GM21737 (cell line): ENCODE measurements at regions not wholly inside any gene's neighbourhood (a gene's known extent, or its start where the extent isn't known, plus 50 kb on each side); places are given as distances from the start of the nearest gene placed in this dataset.
"Not testable (repeated sequence)": the region's sequence is repeated elsewhere in the genome, so short reads cannot be mapped to it uniquely, and the experiment has no call there.

Experiments used
- ATAC-seq: cut with Tn5 transposase; IDR thresholded peaks from one replicate; pipeline ENCODE4 v1.9.1; 2021; ENCODE audit warnings: mild to moderate bottlenecking, moderate library complexity; ENCODE audit not compliant: unreplicated experiment

- ATAC-seq: peak; percentile 79
These were observed 173.8 kb downstream of the TMEM26 start for GRCh38 chr10:61279400-61279799.

DNA sequence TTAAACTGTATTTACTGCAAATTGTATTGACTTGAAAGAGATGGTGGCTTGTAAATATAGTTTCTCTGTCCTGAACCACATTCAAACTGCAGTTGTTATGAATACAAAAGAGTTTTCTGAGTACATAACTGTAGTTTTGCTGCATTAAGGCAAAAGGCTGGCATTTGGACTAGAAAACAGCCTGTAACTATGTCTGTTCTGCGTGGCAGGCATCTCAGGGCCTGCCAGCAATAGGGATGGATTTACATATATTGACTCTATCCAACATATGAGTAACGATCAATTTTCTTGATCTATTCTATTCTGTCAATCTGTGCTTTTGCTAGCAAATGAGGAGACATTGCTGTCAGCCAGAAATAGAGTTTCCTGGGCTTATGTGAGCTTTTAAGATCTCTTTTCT is 174.6 kb downstream of the TMEM26 start:
- ATAC-seq: no peak

GRCh38 chr10:61272781-61273180 is 180.4 kb downstream of the TMEM26 start:
- ATAC-seq: no peak

DNA sequence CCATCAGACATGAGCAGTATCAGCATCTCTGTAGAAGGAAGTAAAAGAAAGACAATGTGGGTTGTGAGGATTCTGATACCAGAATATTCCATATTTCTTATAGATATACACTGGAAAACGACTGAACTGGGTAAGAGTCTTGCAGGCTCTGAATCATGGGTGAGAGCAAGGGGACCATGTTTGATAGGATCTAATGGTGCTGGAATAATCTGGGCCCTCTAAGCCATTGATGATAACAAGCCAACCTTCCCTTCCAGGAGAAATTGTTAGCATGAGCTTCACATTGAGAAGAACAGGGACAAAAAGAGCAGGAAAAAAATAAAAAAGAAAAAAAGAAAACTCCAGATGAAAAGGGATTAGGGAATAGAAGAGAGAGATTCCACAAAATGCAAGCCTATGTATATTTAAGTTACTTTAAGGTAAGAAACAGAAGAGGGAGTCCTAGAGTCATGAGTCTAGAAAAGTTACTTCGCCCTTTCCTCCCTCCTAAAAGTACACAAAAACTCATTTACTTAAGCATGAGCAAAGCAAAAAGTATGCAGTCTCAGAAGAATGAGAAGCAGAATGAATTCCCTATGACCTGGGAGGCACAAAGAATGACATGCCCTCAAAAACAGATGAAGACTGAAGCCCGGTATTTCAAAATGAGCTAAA is 181.9 kb downstream of the TMEM26 start:
- no peak for ATAC-seq

- no peak for ATAC-seq
These were observed 189.7 kb downstream of the TMEM26 start for GRCh38 chr10:61263518-61263917.

GRCh38 chr10:61262486-61263261 is 190.5 kb downstream of the TMEM26 start:
- no peak for ATAC-seq

GRCh38 chr10:61257956-61258496 is 195.2 kb downstream of the TMEM26 start:
- ATAC-seq: no peak

DNA sequence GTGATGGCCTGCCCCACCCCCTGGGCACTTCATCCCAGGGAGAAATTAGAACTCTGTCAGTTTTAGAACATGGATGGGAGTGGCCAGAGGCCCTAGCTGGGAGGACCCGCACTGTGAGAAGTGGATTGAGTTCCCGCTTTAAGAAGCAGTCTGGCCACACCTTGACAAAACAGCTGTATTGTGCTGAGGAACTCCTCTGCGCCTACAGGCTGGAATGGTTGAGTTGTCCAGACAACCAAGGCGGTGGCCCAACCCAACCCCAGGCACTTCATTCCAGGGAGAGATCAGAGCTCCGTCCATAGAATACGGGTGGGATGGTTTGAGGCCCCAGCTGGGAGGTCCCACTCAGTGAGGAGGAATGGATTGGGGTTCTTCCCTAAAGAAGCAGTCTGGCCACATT is 196.0 kb downstream of the TMEM26 start:
- no peak for ATAC-seq

DNA sequence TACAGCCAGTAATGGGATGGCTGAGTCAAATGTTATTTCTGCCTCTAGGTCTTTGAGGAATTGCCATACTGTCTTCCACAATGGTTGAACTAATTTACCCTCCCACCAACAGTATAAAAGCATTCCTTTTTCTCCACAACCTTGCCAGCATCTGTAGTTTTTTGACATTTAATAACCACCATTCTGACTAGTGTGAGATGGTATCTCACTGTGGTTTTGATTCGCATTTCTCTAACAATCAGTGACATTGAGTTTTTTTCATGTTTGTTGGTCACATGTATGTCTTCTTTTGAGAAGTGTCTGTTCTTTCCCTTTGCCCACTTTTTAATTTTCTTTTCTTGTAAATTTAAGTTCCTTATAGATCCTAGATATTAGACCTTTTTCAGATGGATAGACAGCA is 200.9 kb downstream of the TMEM26 start:
- not testable (repeated sequence) for ATAC-seq

- ATAC-seq: no peak
These were observed 202.1 kb downstream of the TMEM26 start for GRCh38 chr10:61251089-61251488.

DNA sequence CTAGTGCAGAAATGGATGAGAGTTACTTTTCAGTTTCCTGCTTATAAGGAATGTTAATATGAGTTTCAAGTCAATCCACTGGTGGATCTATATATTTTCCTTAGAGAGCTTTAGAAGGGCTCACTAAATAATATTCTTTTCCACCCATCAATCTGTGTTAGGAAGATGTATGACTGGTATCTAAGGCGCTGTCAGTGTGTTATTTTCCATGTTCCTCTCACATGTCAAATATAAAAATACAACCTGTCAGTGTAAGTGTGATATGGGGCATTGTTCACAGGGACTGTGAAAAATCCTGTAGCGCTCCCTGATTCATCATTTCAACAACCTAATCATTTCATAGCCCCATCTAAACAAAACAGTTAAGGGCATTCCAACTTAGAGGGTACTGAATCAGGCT is 203.1 kb downstream of the TMEM26 start:
- no peak for ATAC-seq

DNA sequence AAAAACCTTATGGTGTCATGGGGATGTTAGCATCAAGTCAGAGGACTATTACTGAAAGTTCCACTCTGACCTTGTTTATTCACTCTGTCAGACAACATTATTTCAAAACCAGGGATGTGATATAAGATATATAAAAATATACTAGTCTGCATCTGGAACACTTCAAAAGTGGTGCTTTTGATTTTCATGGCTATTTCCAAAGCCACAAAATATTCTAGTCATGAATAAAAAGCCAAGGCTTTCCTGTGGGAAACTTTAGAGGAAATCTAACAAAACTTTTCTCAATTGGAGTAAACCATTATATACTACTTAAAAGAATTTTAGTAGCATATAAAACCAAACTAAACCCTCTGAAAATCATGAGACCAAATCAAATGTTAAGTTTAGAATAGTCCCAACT is 205.2 kb downstream of the TMEM26 start:
- no peak for ATAC-seq

- no peak for ATAC-seq
These were observed 208.9 kb downstream of the TMEM26 start for GRCh38 chr10:61244261-61244775.

DNA sequence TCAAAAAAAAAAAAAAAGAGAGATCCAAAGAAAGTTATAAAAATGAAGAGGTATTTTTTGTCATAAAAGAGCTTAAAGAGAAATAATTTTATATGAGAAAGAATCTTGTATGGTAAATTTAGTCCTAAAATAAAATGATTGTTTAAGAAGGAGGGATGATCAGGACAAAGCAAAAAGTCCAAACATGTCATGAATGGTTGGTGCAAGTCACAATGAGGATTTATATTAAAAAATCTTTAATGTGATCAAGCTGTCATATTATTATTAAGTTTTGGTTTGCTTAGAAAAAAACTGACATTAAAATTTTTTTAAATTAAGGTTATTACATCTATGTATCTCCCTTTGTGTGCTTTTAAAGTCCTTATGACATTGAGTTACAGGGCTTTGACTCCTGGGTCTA is 220.4 kb downstream of the TMEM26 start:
- no peak for ATAC-seq

DNA sequence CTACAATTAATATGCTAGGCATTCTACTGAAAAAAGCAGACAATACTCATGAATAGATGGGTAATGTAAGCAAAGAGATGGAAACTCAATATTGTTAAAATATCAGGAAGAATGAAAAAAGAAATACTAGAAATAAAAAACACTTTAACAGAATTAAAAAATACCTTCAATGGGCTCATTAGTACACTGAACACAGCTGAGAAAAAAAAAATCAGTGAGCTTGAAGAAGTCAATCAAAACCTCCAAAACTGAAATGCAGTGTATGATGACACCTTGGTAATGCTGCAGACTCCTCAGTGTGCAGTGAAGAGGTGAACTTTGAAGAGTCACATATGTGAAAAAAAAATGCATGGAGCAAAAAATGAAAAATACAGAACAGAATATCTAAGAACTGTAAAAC is 227.2 kb downstream of the TMEM26 start:
- no peak for ATAC-seq

- ATAC-seq: no peak
These were observed 229.6 kb downstream of the TMEM26 start for GRCh38 chr10:61223576-61223975.

DNA sequence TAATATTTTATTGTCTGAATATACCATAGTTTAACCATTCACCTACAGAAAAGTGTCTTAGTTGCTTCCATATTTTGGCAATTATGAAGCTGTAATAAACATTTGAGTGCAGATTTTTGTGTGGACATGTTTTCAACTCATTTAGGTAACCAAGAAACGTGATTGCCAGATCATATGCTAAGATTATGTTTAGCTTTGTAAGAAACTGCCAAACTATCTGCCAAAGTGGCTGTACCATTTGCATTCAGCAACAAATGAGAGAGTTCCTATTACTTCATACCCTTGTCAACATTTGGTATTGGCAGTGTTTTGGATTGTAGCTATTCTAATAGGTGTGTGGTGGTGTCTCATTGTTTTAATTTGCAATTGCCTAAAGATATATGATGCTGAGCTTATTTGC is 233.5 kb downstream of the TMEM26 start:
- ATAC-seq: no peak

DNA sequence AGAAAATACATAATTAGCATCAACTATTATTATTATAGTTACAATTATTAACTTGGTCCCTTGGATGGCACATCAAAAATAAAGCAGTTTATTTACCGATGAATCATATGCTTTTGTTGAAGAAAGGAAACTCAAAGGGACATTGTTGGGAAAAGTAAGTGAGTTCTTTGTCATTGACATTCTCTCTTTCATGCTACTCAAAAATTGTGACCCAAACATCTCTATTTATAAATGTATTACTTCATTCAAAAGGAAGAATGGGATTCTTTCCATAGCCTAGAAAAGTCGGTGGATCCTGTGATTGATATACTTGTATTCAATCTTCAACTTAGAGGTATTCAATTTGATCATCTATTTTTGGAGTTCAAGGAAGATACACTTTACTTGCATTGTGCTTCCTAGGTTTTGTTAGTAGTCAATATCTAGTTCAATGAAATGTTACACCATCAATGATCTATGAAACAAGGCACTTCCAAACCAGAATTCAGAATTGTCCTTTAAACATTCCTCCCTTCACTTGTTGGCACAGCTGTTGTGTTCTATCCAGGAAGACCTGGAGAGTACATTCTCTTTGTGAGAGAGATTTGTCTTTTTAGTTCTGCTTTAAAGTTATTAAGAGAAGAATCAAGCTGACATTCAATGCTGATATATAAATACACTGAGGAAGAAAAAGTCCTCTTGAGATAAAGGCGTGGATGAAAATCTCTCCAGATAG is 235.2 kb downstream of the TMEM26 start:
- ATAC-seq: no peak

DNA sequence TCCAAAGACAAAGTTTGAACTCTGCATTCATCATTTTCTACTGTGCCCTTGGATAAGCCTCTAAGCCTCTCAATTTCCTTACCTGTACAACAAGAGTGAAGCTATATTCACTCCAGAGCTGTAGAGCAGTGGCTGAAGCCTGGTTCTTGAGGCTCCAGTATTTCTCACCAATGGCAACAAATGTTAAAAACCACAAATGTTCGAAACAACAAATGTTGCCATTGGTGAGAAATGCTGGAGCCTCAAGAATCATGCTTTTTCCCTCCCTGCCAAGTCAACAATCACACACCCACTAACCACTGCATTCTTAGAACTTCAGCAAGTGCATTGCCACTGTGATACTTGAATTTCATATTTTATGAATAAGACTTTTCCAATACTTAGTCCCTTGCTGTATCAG is 237.9 kb downstream of the TMEM26 start:
- no peak for ATAC-seq

GRCh38 chr10:61211468-61211867 is 241.7 kb downstream of the TMEM26 start:
- no peak for ATAC-seq

- no peak for ATAC-seq
These were observed 253.1 kb upstream of the RHOBTB1 start for GRCh38 chr10:61197057-61197456.
